Psoas muscle (tissue), 7 donors: ENCODE measurements at regions not wholly inside any gene's neighbourhood (a gene's known extent, or its start where the extent isn't known, plus 50 kb on each side); places are given as distances from the start of the nearest gene placed in this dataset.

Experiments
- ATAC-seq, 4 donors: fragments of 200-7000 bp; cut with Tn5 transposase; one replicate each; pipeline ENCODE4 v1.9.1; 2020; ENCODE audit warnings: moderate library complexity in 3 of 4, mild to moderate bottlenecking in 2 of 4
- DNase-seq, 2 donors: peaks; one replicate each; pipeline ENCODE4 v3.0.0-alpha.2; 2020
- H3K27ac ChIP-seq: fragments of 200-600 bp; one replicate; pipeline ENCODE4 v1.8.0; 2022
- H3K27me3 ChIP-seq, 3 donors: fragments of 200-600 bp in 1 of 3; one replicate each; pipeline versions ENCODE4 v1.6.1 to v1.8.0; 2013 to 2022; ENCODE audit warnings: low read length in 2 of 3, mild to moderate bottlenecking in 2 of 3, moderate library complexity in 1 of 3; ENCODE audit not compliant: insufficient read depth in 3 of 3
- H3K36me3 ChIP-seq, 2 donors: fragments of 200-600 bp in 1 of 2; one replicate each; pipeline versions ENCODE4 v1.6.1 to v1.8.0; 2013 to 2022; ENCODE audit warnings: low read depth in 1 of 2, mild to moderate bottlenecking in 1 of 2, moderate library complexity in 1 of 2; ENCODE audit not compliant: insufficient read depth in 1 of 2
- H3K4me1 ChIP-seq: fragments of 200-600 bp; one replicate; pipeline ENCODE4 v1.8.0; 2022
- H3K4me3 ChIP-seq: fragments of 200-600 bp; one replicate; pipeline ENCODE4 v1.8.0; 2022; ENCODE audit warnings: mild to moderate bottlenecking
- H3K9me3 ChIP-seq: fragments of 200-600 bp; one replicate; pipeline ENCODE4 v1.8.0; 2022
- WGBS, 3 donors: extraction: QIAGEN DNeasy Blood & Tissue Kit; methylation state at CpG; one replicate each; pipeline versions ENCODE4 v1.1.6 to v1.1.7; 2013; 5-methylcytosine and 5-hydroxymethylcytosine counted together
- intact Hi-C, 2 donors: fragments of 100-400 bp; cut with DNase I; formaldehyde crosslinking; loops; one replicate each; pipeline versions ENCODE4 v1.11.0 to v1.14.2; 2022
- TF ChIP-seq, protein P1 (sequence below): fragments of 200-600 bp; IDR thresholded peaks from one replicate; pipeline ENCODE4 v1.8.0; 2022; ENCODE audit warnings: antibody characterized with exemption
- donor health status: healthy with polysubstance abuse.
- donor health status: DM: no; HTN: no; CAD: no; lungs with moderate emphysema.
- donor health status: Bipolar disorder and iron deficiency.
- donor health status: healthy.
- donor health status: DM: yes; HTN: yes; CAD: no.
- donor health status: DM: no; HTN: no; CAD: no.
- donor health status: DM: yes; HTN: yes; CAD: no.

DNA sequence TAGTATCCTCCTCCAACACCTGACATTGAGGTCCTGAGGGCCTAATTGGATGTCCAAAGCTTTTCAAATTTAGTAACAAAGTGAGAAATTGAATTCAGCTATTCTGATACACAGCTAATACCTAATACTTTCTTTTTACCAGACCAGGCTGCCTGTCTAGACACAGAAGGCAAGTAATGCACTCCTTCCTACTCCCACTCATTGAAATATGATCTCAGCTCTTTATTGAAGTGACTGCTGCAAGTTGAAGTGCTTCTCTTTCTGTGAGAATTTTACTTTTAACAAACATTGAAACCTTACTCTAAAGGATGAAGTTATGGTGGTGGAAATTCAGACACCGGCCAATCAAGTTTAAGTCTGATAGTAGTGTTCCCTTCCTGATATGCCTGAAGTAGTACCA, 90.8 kb upstream of the OGFRL1 start:
- Histone ChIP-seq H3K27me3 (no peaks in the 10 kb centered on the region), H3K4me1 (no peaks in the 10 kb centered on the region), H3K36me3 (no peaks in the 10 kb centered on the region), H3K4me3 (no peak overlapping the region), H3K9me3 (no peaks in the 10 kb centered on the region), H3K27ac (no peak overlapping the region)
- 62 to 71% (median 68%) methylated on average over 1 of the region's 1 CpG for WGBS, 3 donors
- no peak for DNase-seq
- ATAC-seq, result no peak
- intact Hi-C loops, result loop anchor here (10.0 kb wide), 2 partner anchors 147 to 307 kb away; no protein-coding TSS in a partner anchor
- TF ChIP-seq, protein P1, sequence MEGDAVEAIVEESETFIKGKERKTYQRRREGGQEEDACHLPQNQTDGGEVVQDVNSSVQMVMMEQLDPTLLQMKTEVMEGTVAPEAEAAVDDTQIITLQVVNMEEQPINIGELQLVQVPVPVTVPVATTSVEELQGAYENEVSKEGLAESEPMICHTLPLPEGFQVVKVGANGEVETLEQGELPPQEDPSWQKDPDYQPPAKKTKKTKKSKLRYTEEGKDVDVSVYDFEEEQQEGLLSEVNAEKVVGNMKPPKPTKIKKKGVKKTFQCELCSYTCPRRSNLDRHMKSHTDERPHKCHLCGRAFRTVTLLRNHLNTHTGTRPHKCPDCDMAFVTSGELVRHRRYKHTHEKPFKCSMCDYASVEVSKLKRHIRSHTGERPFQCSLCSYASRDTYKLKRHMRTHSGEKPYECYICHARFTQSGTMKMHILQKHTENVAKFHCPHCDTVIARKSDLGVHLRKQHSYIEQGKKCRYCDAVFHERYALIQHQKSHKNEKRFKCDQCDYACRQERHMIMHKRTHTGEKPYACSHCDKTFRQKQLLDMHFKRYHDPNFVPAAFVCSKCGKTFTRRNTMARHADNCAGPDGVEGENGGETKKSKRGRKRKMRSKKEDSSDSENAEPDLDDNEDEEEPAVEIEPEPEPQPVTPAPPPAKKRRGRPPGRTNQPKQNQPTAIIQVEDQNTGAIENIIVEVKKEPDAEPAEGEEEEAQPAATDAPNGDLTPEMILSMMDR, result no peak

DNA sequence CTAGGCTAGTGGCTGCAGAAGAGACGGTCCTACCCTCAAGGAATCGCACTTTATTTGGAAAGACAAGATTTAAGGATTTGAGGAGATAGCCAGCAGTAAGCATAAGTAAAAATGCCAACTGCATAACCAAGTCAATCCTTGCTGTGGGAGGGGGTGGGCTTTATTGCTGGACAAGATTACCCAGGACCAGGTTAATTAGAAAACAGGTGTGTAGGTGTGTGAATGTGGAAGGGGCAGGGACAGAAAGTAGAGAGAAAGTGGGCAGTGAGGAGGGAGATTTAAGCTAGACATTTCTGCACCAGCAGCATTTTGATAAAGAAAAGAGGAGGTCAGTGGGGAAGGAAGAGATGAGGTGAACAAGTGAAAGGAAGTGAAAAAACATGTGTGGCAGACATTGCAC, 89.7 kb upstream of the OGFRL1 start:
- ATAC-seq, result no peak
- Histone ChIP-seq H3K4me3 (no peak overlapping the region), H3K36me3 (no peaks in the 10 kb centered on the region), H3K4me1 (no peaks in the 10 kb centered on the region), H3K9me3 (no peaks in the 10 kb centered on the region), H3K27me3 (no peaks in the 10 kb centered on the region), H3K27ac (no peak overlapping the region)
- TF ChIP-seq, protein P1, result no peak
- DNase-seq, result no peak
- 92 to 99% (median 96%) methylated on average over 2 of the region's 2 CpGs for WGBS, 3 donors
- intact Hi-C loops, result loop anchor here (10.0 kb wide), 2 partner anchors 146 to 306 kb away; no protein-coding TSS in a partner anchor

DNA sequence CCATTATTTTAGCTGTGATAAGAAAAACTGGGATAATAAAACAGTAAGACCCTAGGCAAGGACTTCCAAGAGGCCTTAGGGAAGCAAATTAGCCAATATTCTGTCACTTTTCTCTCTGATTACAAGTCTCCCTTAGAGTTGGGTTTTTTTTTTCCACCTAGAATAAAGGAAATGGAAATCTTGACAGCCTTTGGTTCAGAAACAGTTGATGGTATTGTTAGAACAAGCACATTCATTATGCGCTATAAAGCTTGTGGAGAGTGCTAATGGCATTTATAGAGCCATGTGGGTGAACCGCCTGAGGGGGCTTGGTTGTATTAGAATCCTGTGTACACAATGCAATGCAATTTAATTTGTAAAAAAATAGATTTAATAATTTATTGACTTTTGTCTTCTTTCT, 88.9 kb upstream of the OGFRL1 start:
- H3K27ac ChIP-seq, result no peak overlapping the region
- no peaks in the 10 kb centered on the region for H3K27me3 ChIP-seq
- 93 to 99% (median 98%) methylated on average over 2 of the region's 2 CpGs for WGBS, 3 donors
- TF ChIP-seq, protein P1, result no peak
- no peaks in the 10 kb centered on the region for H3K9me3 ChIP-seq
- no peak overlapping the region for H3K4me3 ChIP-seq
- ATAC-seq, result no peak
- H3K36me3 ChIP-seq, result no peaks in the 10 kb centered on the region
- no peaks in the 10 kb centered on the region for H3K4me1 ChIP-seq
- intact Hi-C loops, result loop anchor here (10.0 kb wide), 2 partner anchors 145 to 305 kb away; no protein-coding TSS in a partner anchor
- DNase-seq, result no peak

DNA sequence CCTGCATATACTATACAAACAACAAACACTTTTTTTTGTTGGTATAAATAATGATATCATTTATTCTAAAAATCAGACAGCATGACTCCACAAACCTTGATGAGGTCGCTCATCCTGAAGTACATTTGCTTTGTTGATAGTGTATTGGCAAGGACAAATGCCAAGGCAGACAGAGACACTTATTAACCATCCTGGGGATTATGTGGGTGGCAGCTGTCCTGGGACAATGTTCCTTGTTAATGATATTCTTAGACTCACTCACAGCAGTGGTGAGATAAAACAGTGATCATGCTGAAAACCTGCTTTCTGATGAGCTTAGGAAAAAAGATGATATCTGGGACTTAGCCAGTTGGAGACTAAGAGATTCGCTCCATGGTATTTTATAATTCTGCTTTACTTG, 85.4 kb upstream of the OGFRL1 start:
- Histone ChIP-seq H3K9me3 (no peaks in the 10 kb centered on the region), H3K36me3 (no peaks in the 10 kb centered on the region), H3K4me3 (no peak overlapping the region), H3K4me1 (no peaks in the 10 kb centered on the region), H3K27ac (no peak overlapping the region), H3K27me3 (no peaks in the 10 kb centered on the region)
- TF ChIP-seq, protein P1, result no peak
- intact Hi-C loops, result no loop called here
- ATAC-seq (no peak), DNase-seq (no peak)
- WGBS, 3 donors, result 58 to 69% (median 61%) methylated on average over 2 of the region's 2 CpGs

DNA sequence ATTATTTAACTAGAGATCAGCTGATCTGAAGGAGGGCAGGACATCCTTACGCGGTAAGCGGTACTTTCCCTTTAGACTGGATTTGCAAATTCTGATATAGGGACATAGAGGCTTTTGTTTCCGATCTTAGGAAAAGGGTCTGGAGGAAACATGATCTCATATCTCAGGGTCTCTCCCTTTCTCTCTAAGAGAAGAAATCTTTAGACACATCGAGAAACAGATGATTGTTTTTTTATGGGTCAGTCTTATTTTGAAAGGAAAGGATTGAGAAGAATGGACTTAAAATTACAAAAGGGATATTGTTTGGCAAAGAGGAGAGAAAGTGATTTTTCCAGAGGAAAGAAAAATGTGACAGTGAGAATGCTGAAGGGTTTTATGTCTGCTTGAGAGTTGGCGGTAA, 83.9 kb upstream of the OGFRL1 start:
- ATAC-seq (no peak), DNase-seq (no peak)
- Histone ChIP-seq H3K9me3 (no peaks in the 10 kb centered on the region), H3K4me1 (no peaks in the 10 kb centered on the region), H3K4me3 (no peak overlapping the region), H3K27me3 (no peaks in the 10 kb centered on the region), H3K27ac (no peak overlapping the region), H3K36me3 (no peaks in the 10 kb centered on the region)
- WGBS, 3 donors, result 80 to 82% (median 80%) methylated on average over 6 of the region's 6 CpGs
- intact Hi-C loops, result no loop called here
- TF ChIP-seq, protein P1, result no peak
